ENCODE measurements at regions not wholly inside any gene's neighbourhood (a gene's known extent, or its start where the extent isn't known, plus 50 kb on each side); places are given as distances from the start of the nearest gene placed in this dataset.

GRCh38 chr11:12321217-12321937 is 56.0 kb upstream of the PARVA start:
- no peak for TF ChIP-seq CTCF (IDR thresholded peaks at IDR 0.05)
- no peak for ATAC-seq
- FAIRE-seq = no peak
- no peak for DNase-seq
- Histone ChIP-seq H3K36me3 (peaks cover 0 to 3% (median 0%) of the 10 kb centered on the region in 3 donors), H3K27me3 (no peaks in the 10 kb centered on the region), H3K9me3 (no peaks in the 10 kb centered on the region), H3K4me1 (no peaks in the 10 kb centered on the region), H3K4me3 (no peak overlapping the region), H3K27ac (no peak overlapping the region)
- intact Hi-C loops (cut with DNase I) = loop anchor here in 1 of 3 donors (10.0 kb wide), 1 partner anchor 573 kb away; no protein-coding TSS in a partner anchor
- WGBS, 2 donors = 83 to 88% methylated on average over 8 of the region's 8 CpGs

GRCh38 chr11:12324585-12324984 is 52.8 kb upstream of the PARVA start:
- no peaks in the 10 kb centered on the region for H3K9me3 ChIP-seq
- DNase-seq (no peak), ATAC-seq (no peak), FAIRE-seq (no peak)
- intact Hi-C loops (cut with DNase I) = loop anchor here in 1 of 3 donors (10.0 kb wide), 1 partner anchor 570 kb away; no protein-coding TSS in a partner anchor
- H3K36me3 ChIP-seq = peaks cover 0 to 3% (median 0%) of the 10 kb centered on the region in 3 donors
- H3K4me3 ChIP-seq = no peak overlapping the region
- no peak overlapping the region for H3K27ac ChIP-seq
- H3K27me3 ChIP-seq = no peaks in the 10 kb centered on the region
- 88 to 90% methylated on average over 3 of the region's 3 CpGs for WGBS, 2 donors
- no peaks in the 10 kb centered on the region for H3K4me1 ChIP-seq
- TF ChIP-seq CTCF (IDR thresholded peaks at IDR 0.05) = no peak
